ENCODE measurements at regions not wholly inside any gene's neighbourhood (a gene's known extent, or its start where the extent isn't known, plus 50 kb on each side); places are given as distances from the start of the nearest gene placed in this dataset.

GRCh38 chr14:82341261-82341810 is 807.7 kb upstream of the SEL1L start:
- no peak for TF ChIP-seq CTCF (IDR thresholded peaks at IDR 0.05)
- TF ChIP-seq POLR2A (IDR thresholded peaks at IDR 0.05) = no peak
